ENCODE measurements at regions not wholly inside any gene's neighbourhood (a gene's known extent, or its start where the extent isn't known, plus 50 kb on each side); places are given as distances from the start of the nearest gene placed in this dataset.

DNA sequence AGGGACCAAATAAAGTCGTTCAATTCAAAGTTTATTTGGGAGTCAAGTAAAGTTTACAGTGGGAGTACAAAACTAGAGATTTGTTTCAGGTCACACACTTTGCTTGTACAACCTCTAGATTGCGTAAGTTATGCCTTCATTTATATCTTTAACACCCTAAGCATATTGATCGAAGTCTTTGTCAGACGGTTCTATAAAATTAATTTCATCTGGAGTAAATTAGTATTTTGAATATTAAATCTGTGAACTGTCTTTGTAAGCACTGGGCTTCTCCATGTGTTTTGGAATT, 119.7 kb downstream of the ACAA2 start:
- TF ChIP-seq POLR2AphosphoS5 (IDR thresholded peaks at IDR 0.05; ENCODE audit: insufficient read depth, low read depth, low read length): no peak
- TF ChIP-seq, protein P1, sequence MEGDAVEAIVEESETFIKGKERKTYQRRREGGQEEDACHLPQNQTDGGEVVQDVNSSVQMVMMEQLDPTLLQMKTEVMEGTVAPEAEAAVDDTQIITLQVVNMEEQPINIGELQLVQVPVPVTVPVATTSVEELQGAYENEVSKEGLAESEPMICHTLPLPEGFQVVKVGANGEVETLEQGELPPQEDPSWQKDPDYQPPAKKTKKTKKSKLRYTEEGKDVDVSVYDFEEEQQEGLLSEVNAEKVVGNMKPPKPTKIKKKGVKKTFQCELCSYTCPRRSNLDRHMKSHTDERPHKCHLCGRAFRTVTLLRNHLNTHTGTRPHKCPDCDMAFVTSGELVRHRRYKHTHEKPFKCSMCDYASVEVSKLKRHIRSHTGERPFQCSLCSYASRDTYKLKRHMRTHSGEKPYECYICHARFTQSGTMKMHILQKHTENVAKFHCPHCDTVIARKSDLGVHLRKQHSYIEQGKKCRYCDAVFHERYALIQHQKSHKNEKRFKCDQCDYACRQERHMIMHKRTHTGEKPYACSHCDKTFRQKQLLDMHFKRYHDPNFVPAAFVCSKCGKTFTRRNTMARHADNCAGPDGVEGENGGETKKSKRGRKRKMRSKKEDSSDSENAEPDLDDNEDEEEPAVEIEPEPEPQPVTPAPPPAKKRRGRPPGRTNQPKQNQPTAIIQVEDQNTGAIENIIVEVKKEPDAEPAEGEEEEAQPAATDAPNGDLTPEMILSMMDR (IDR thresholded peaks at IDR 0.05; ENCODE audit: extremely low read depth in 1 of 2, insufficient read depth in 1 of 2, low read depth in 1 of 2, low read length in 2 of 2): no peak
- TF ChIP-seq POLR2A (IDR thresholded peaks at IDR 0.05; ENCODE audit: low read depth, low read length): no peak
- TF ChIP-seq EZH2 (IDR thresholded peaks at IDR 0.05; ENCODE audit: borderline replicate concordance, low read depth, low read length, severe bottlenecking): no peak
- no peak for TF ChIP-seq FOS (IDR thresholded peaks at IDR 0.05; ENCODE audit: borderline replicate concordance, insufficient read depth, low read length)
- TF ChIP-seq MYC (IDR thresholded peaks at IDR 0.05; ENCODE audit: low read depth, low read length): no peak
- TF ChIP-seq, protein P2, sequence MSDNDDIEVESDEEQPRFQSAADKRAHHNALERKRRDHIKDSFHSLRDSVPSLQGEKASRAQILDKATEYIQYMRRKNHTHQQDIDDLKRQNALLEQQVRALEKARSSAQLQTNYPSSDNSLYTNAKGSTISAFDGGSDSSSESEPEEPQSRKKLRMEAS (IDR thresholded peaks at IDR 0.05; ENCODE audit: insufficient read depth, insufficient read length): no peak
